ENCODE measurements at regions not wholly inside any gene's neighbourhood (a gene's known extent, or its start where the extent isn't known, plus 50 kb on each side); places are given as distances from the start of the nearest gene placed in this dataset.

DNA sequence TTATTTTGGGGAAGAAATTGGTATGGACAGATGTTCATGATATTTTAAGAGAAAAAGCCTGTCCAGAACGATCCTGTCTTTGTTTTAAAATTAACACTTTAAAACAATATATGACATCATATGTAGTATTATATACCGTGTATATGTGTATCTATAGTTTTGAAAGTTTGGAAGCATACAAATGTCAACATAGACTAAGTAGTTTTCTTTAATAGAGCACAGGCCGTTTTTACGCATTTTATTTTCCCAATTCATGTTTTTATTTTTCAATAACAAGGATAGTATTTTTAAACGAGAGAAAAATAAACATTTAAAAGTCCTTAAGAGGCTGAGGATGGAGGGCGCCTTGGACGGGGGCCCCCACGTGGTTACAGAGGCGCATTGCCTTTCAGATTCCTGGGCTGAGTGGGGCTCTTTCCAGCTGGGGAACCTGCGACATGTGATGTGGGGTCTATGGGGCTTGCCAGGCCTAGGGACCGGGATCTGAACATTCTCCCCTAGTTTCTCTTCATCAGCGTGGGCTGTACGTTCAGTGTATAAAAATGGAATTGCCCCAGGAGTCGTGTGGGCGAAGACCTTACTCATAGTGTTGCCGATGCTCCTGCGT is 127.8 kb upstream of the ZNF746 start:
- peaks cover 7% of the 10 kb centered on the region for H3K79me1 ChIP-seq (ENCODE audit: low read depth, low read length)
- peak; percentile 50 for DNase-seq (ENCODE audit: low spot score)
- no peak overlapping the region for H4K91ac ChIP-seq (ENCODE audit: low read depth, low read length, poor library complexity)
- H2AK5ac ChIP-seq (ENCODE audit: low read depth, low read length): no peak overlapping the region
- H3K36me3 ChIP-seq (replicated peaks in 1 of 2; ENCODE audit: control insufficient read depth in 2 of 2, insufficient read depth in 2 of 2, low read length in 2 of 2): peaks cover 8 to 23% of the 10 kb centered on the region in 2 donors
- no peak overlapping the region for H2BK15ac ChIP-seq (ENCODE audit: low read length)
- no peak overlapping the region for H3K4me2 ChIP-seq (ENCODE audit: insufficient read depth, low read length, poor library complexity, severe bottlenecking)
- no peak overlapping the region for H3K4ac ChIP-seq (ENCODE audit: low read length)
- H3K18ac ChIP-seq (ENCODE audit: low read length): no peak overlapping the region
- no CpG with 5 or more reads among the region's 17 CpGs for WGBS, 2 donors (ENCODE audit: extremely low coverage in 2 of 2, insufficient read length in 2 of 2, insufficient replicate concordance in 1 of 2)
- peak overlapping the region; percentile 98 for H2AFZ ChIP-seq (ENCODE audit: low read length)
- H4K8ac ChIP-seq (ENCODE audit: low read depth, low read length): no peak overlapping the region
- H3K14ac ChIP-seq (ENCODE audit: low read length): no peak overlapping the region
- no peak overlapping the region for H3K27ac ChIP-seq (replicated peaks; ENCODE audit: low read length)
- H2BK12ac ChIP-seq (ENCODE audit: low read length): no peak overlapping the region
- no peak overlapping the region for H2BK5ac ChIP-seq (ENCODE audit: low read length)
- peaks cover 6 to 11% of the 10 kb centered on the region in 2 donors for H3K4me1 ChIP-seq (ENCODE audit: control insufficient read depth in 2 of 2, insufficient read depth in 1 of 2, low read depth in 1 of 2, low read length in 2 of 2)
- H3K27me3 ChIP-seq (ENCODE audit: control insufficient read depth in 3 of 3, insufficient read depth in 3 of 3, low read depth in 1 of 3, low read length in 3 of 3): peaks cover 0 to 16% (median 0%) of the 10 kb centered on the region in 3 experiments
- no peak overlapping the region for H3K9ac ChIP-seq (ENCODE audit: low read depth, low read length, poor library complexity)
- H3K9me3 ChIP-seq (replicated peaks in 1 of 2; ENCODE audit: control insufficient read depth in 2 of 2, insufficient read depth in 1 of 2, low read depth in 1 of 2, low read length in 2 of 2): no peaks in the 10 kb centered on the region
- peak overlapping the region in 1 of 2 donors; percentile 91 for H3K4me3 ChIP-seq (ENCODE audit: low read length in 2 of 2)
- H2BK120ac ChIP-seq (ENCODE audit: low read depth, low read length): no peak overlapping the region
- H3K23ac ChIP-seq (ENCODE audit: low read depth, low read length, poor library complexity): no peak overlapping the region

DNA sequence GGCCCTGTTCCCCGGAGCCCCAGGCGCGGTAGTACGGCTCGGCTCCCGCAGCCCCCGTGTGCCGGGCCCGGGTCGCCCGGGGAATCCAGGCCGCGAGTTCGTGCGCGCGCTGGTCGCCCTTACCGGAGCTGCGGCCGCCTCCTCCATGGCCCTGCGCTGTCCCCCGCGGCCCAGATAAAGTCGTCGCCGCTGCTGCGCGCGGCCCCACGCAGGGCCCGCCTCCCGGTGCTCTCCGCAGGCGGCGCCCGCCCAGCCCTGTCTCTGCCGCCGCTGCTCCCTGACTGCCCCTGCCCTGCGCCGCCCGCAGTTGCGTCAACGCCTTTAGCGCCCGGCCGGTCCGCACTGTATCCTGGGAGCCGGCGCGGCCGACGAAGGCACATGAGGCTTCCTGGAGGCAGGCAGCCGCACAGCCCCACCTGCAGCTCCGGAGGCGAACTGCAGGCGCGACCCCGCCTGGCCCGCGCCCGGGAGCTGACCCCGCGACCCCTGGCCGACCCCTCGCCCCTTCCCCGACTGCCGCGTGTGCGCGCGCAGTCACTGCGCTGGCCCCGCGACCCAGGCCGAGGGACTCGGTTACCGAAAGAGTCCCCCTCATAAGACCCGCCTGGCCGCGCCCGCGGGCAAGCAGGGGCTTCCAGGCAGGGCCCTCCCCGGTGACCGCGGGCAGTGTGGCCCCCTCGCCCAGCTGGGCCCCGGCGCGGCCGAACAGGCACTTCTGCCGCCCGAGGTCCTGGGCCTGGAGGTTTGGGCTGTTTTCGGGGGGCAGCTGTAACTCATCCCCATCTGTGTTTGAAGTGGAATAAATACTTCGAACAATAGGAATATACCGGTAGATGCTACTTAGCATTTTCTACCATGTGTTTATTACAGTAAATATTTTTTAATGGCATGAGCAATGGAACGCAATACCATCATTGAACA is 127.1 kb upstream of the ZNF746 start:
- no peak overlapping the region for H3K27ac ChIP-seq (replicated peaks; ENCODE audit: low read length)

DNA sequence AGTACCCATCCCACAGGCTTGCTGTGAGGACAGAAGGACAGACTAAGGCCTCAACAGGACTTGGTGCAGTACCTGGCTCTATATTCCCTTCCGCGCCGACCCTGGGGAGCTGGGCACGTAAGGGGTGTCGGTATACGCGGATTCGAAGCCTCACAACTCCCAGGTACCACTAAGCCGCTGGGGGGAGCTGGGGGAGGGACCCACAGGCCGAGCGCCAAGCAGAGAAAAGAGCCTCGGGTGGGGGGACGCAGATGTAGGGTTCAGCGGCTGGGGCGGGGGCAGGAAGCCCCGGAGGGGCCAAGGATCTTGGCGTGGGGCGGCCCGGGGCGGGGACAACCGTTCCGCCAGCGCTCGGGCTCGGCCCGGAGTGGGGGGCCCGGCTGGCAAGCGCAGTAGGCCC is 126.4 kb upstream of the ZNF746 start:
- WGBS, 2 donors (ENCODE audit: extremely low coverage in 2 of 2, insufficient read length in 2 of 2, insufficient replicate concordance in 1 of 2): no CpG with 5 or more reads among the region's 28 CpGs
- peak overlapping the region; percentile 86 for H3K4me2 ChIP-seq (ENCODE audit: insufficient read depth, low read length, poor library complexity, severe bottlenecking)
- no peak overlapping the region for H3K27ac ChIP-seq (replicated peaks; ENCODE audit: low read length)

More for the DNA sequence above, 127.1 kb upstream of the ZNF746 start:
- Histone ChIP-seq H3K23ac (ENCODE audit: low read depth, low read length, poor library complexity) (peak overlapping the region; percentile 99), H2BK12ac (ENCODE audit: low read length) (no peak overlapping the region), H3K9ac (ENCODE audit: low read depth, low read length, poor library complexity) (peak overlapping the region; percentile 86), H2BK5ac (ENCODE audit: low read length) (peak overlapping the region; percentile 39), H3K4me1 (ENCODE audit: control insufficient read depth in 2 of 2, insufficient read depth in 1 of 2, low read depth in 1 of 2, low read length in 2 of 2) (peaks cover 6 to 11% of the 10 kb centered on the region in 2 donors), H3K27me3 (ENCODE audit: control insufficient read depth in 3 of 3, insufficient read depth in 3 of 3, low read depth in 1 of 3, low read length in 3 of 3) (peaks cover 0 to 8% (median 0%) of the 10 kb centered on the region in 3 experiments), H3K4ac (ENCODE audit: low read length) (no peak overlapping the region), H2AK5ac (ENCODE audit: low read depth, low read length) (peak overlapping the region; percentile 74), H3K4me3 (ENCODE audit: low read length in 2 of 2) (peak overlapping the region; percentile 91 to 96), H3K9me3 (replicated peaks in 1 of 2; ENCODE audit: control insufficient read depth in 2 of 2, insufficient read depth in 1 of 2, low read depth in 1 of 2, low read length in 2 of 2) (no peaks in the 10 kb centered on the region), H4K8ac (ENCODE audit: low read depth, low read length) (peak overlapping the region; percentile 65), H3K4me2 (ENCODE audit: insufficient read depth, low read length, poor library complexity, severe bottlenecking) (peak overlapping the region; percentile 86), H3K36me3 (replicated peaks in 1 of 2; ENCODE audit: control insufficient read depth in 2 of 2, insufficient read depth in 2 of 2, low read length in 2 of 2) (peaks cover 15 to 31% of the 10 kb centered on the region in 2 donors), H2BK15ac (ENCODE audit: low read length) (no peak overlapping the region), H3K18ac (ENCODE audit: low read length) (peak overlapping the region; percentile 97), H2AFZ (ENCODE audit: low read length) (peak overlapping the region; percentile 98), H2BK120ac (ENCODE audit: low read depth, low read length) (no peak overlapping the region), H3K79me1 (ENCODE audit: low read depth, low read length) (peaks cover 7% of the 10 kb centered on the region), H3K14ac (ENCODE audit: low read length) (no peak overlapping the region), H4K91ac (ENCODE audit: low read depth, low read length, poor library complexity) (no peak overlapping the region)
- DNase-seq (ENCODE audit: low spot score): peak; percentile 94
- no CpG with 5 or more reads among the region's 97 CpGs for WGBS, 2 donors (ENCODE audit: extremely low coverage in 2 of 2, insufficient read length in 2 of 2, insufficient replicate concordance in 1 of 2)

More for the DNA sequence above, 126.4 kb upstream of the ZNF746 start:
- Histone ChIP-seq H3K18ac (ENCODE audit: low read length) (peak overlapping the region; percentile 15), H3K36me3 (replicated peaks in 1 of 2; ENCODE audit: control insufficient read depth in 2 of 2, insufficient read depth in 2 of 2, low read length in 2 of 2) (peaks cover 17 to 37% of the 10 kb centered on the region in 2 donors), H2BK12ac (ENCODE audit: low read length) (no peak overlapping the region), H3K23ac (ENCODE audit: low read depth, low read length, poor library complexity) (no peak overlapping the region), H2AK5ac (ENCODE audit: low read depth, low read length) (peak overlapping the region; percentile 74), H3K9ac (ENCODE audit: low read depth, low read length, poor library complexity) (peak overlapping the region; percentile 91), H3K4me3 (ENCODE audit: low read length in 2 of 2) (peak overlapping the region; percentile 91 to 96), H4K91ac (ENCODE audit: low read depth, low read length, poor library complexity) (no peak overlapping the region), H3K4me1 (ENCODE audit: control insufficient read depth in 2 of 2, insufficient read depth in 1 of 2, low read depth in 1 of 2, low read length in 2 of 2) (peaks cover 6 to 11% of the 10 kb centered on the region in 2 donors), H3K9me3 (replicated peaks in 1 of 2; ENCODE audit: control insufficient read depth in 2 of 2, insufficient read depth in 1 of 2, low read depth in 1 of 2, low read length in 2 of 2) (no peaks in the 10 kb centered on the region), H2AFZ (ENCODE audit: low read length) (peak overlapping the region; percentile 98), H3K4ac (ENCODE audit: low read length) (no peak overlapping the region), H3K79me1 (ENCODE audit: low read depth, low read length) (peaks cover 7% of the 10 kb centered on the region), H3K14ac (ENCODE audit: low read length) (peak overlapping the region; percentile 99), H2BK15ac (ENCODE audit: low read length) (no peak overlapping the region), H2BK120ac (ENCODE audit: low read depth, low read length) (no peak overlapping the region), H2BK5ac (ENCODE audit: low read length) (no peak overlapping the region), H3K27me3 (ENCODE audit: control insufficient read depth in 3 of 3, insufficient read depth in 3 of 3, low read depth in 1 of 3, low read length in 3 of 3) (peaks cover 0 to 3% (median 0%) of the 10 kb centered on the region in 3 experiments), H4K8ac (ENCODE audit: low read depth, low read length) (no peak overlapping the region)
- no peak for DNase-seq (ENCODE audit: low spot score)
